Ishikawa (cell line): ENCODE measurements at regions not wholly inside any gene's neighbourhood (a gene's known extent, or its start where the extent isn't known, plus 50 kb on each side); places are given as distances from the start of the nearest gene placed in this dataset.

Experiments used
- CEBPB ChIP-seq: IDR thresholded peaks from 2 replicates; pipeline ENCODE4 v1.6.1; 2012
- CREB1 ChIP-seq: IDR thresholded peaks from 2 replicates; pipeline ENCODE4 v1.6.1; 2012; ENCODE audit warnings: low read depth
- EGR1 ChIP-seq: IDR thresholded peaks from 2 replicates; pipeline ENCODE4 v1.6.1; 2012
- EP300 ChIP-seq: IDR thresholded peaks from 2 replicates; pipeline ENCODE4 v1.6.1; 2012; ENCODE audit warnings: borderline replicate concordance
- FOXM1 ChIP-seq: IDR thresholded peaks from 2 replicates; pipeline ENCODE4 v1.6.1; 2012; ENCODE audit warnings: low read depth, borderline replicate concordance
- NFIC ChIP-seq: IDR thresholded peaks from 2 replicates; pipeline ENCODE4 v1.6.1; 2012
- RAD21 ChIP-seq: IDR thresholded peaks from 2 replicates; pipeline ENCODE4 v1.6.1; 2012; ENCODE audit warnings: low read depth
- REST ChIP-seq: IDR thresholded peaks from 2 replicates; pipeline ENCODE4 v1.6.1; 2012; ENCODE audit warnings: low read depth, mild to moderate bottlenecking
- TAF1 ChIP-seq: IDR thresholded peaks from 2 replicates; pipeline ENCODE4 v1.6.1; 2012; ENCODE audit warnings: low read depth, mild to moderate bottlenecking
- TCF12 ChIP-seq: IDR thresholded peaks from 2 replicates; pipeline ENCODE4 v1.6.1; 2012; ENCODE audit warnings: low read depth
- TEAD4 ChIP-seq: IDR thresholded peaks from 2 replicates; pipeline ENCODE4 v1.6.1; 2012
- YY1 ChIP-seq: IDR thresholded peaks from 2 replicates; pipeline ENCODE4 v1.6.1; 2012; ENCODE audit warnings: low read depth
- ZBTB7A ChIP-seq: IDR thresholded peaks from 2 replicates; pipeline ENCODE4 v1.6.1; 2012; ENCODE audit warnings: low read depth
- TF ChIP-seq, protein P1 (sequence below): IDR thresholded peaks from 2 replicates; pipeline ENCODE4 v1.6.1; 2012
- TF ChIP-seq, protein P2 (sequence below): IDR thresholded peaks from 2 replicates; pipeline ENCODE4 v1.6.1; 2012

DNA sequence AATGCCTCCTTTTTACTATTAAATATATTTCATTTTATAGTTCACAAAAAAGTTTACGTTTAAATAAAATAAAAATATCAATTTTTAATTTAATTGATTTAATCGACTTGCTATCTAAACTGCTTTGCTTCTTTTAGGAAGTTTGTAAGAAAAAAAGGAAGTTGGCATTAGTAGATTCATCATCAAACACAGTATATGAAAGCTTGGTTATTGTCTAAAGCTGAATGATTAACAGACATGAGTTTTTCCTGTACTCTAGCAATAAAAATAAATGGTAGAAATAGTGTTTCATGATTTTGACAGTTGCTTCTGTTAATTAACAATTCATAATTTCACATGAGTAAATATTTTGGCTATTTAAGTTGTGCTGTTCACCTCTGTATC lies 1285.5 kb upstream of the GJE1 start:
- no peak for TF ChIP-seq ZBTB7A

DNA sequence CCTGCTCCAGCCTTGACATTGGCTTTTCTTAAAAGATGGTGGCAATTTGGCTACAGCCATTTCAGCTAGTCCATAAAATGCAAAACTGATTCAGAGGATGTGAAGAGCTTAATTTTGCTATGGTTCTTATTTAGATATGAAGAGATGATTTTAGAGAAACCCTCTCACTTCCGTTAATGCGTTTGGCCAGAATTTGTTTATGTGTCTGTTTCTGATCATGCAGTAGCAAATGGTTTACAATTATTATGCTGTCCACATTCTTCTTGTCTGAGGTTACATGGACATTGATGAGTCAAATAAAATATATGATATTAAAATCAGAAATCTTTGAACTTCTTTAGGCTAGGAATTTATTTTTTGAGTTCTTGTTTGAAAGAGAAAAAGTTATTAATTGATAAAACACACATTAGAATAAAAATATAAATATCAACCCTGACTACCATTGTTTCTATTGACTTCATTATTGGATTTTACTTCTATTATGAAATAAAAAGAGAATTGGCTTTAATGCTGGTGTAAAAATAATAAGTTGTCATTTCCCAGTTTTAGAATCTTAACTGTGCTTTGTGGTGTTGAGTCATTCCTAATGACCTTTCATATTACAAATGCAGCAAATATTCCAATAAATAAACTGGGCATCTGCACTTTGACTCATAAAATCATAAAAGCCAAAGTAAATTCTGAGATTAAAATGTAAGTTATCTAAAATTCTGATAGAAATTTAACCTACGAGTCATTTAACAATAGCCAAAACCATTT lies 1286.0 kb upstream of the GJE1 start:
- TF ChIP-seq CREB1, result no peak
- no peak for TF ChIP-seq YY1
- no peak for TF ChIP-seq EGR1
- no peak for TF ChIP-seq TEAD4
- no peak for TF ChIP-seq EP300
- TF ChIP-seq, protein P1, sequence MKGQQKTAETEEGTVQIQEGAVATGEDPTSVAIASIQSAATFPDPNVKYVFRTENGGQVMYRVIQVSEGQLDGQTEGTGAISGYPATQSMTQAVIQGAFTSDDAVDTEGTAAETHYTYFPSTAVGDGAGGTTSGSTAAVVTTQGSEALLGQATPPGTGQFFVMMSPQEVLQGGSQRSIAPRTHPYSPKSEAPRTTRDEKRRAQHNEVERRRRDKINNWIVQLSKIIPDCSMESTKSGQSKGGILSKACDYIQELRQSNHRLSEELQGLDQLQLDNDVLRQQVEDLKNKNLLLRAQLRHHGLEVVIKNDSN, result no peak
- no peak for TF ChIP-seq TAF1
- TF ChIP-seq FOXM1, result no peak
- TF ChIP-seq TCF12, result no peak
- TF ChIP-seq ZBTB7A, result no peak
- TF ChIP-seq RAD21, result no peak
- TF ChIP-seq, protein P2, sequence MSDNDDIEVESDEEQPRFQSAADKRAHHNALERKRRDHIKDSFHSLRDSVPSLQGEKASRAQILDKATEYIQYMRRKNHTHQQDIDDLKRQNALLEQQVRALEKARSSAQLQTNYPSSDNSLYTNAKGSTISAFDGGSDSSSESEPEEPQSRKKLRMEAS, result no peak
- no peak for TF ChIP-seq NFIC
- TF ChIP-seq REST, result no peak
- no peak for TF ChIP-seq CEBPB

GRCh38 chr6:140845701-140846100 lies 1287.0 kb upstream of the GJE1 start:
- TF ChIP-seq YY1 (no peak), TEAD4 (no peak), EP300 (no peak), REST (no peak), ZBTB7A (no peak), TAF1 (no peak), CEBPB (no peak), RAD21 (no peak), EGR1 (no peak)
- TF ChIP-seq, protein P2, result no peak

GRCh38 chr6:140844167-140844566 lies 1288.6 kb upstream of the GJE1 start:
- TF ChIP-seq CREB1 (no peak), FOXM1 (no peak), TEAD4 (no peak), EP300 (no peak), EGR1 (no peak), NFIC (no peak), ZBTB7A (no peak), REST (no peak), RAD21 (no peak), TAF1 (no peak), TCF12 (no peak), YY1 (no peak), CEBPB (no peak)
- TF ChIP-seq, protein P2, result no peak

DNA sequence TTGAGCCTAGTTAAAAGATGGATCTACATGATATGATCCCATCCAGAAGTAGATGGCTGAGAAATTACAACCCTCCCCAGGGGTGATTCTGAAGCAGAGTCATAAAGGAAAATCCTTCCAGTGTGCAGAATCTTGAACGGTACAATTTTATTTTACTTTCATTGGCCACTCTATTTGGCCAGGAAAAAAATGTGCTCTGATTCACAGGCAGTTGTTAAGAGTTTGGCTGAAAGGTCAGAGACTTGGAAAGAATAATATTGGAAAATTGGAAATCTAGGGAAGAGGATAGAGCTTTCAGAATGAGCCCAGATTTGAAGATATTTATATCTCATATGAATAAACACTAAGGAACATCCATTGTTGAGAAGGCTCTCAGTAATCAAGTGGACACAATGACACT lies 1299.3 kb upstream of the GJE1 start:
- TF ChIP-seq EGR1 (no peak), YY1 (no peak), REST (no peak), ZBTB7A (no peak), RAD21 (no peak)
